GM12878 (cell line): ENCODE measurements at regions not wholly inside any gene's neighbourhood (a gene's known extent, or its start where the extent isn't known, plus 50 kb on each side); places are given as distances from the start of the nearest gene placed in this dataset.

Experiments
- ATAC-seq: fragments of 200-7000 bp; cut with Tn5 transposase; 3 replicates; pipeline ENCODE4 v1.9.1; 2020; ENCODE audit warnings: mild to moderate bottlenecking, moderate library complexity
- BruUV-seq: library from RNA; stranded (reverse); fragments of 400-500 nt; replicated peaks from 2 replicates; lab custom pipeline; 2021; lab: Mats Ljungman, UMichigan
- CTCF ChIA-PET: fragments of 300-600 bp; sonication (Branson Sonifier 250); formaldehyde crosslinking; extraction: SDS; loops from one replicate; lab custom pipeline; 2021; ENCODE audit warnings: inconsistent platforms; lab: Yijun Ruan, JAX
- POLR2A ChIA-PET: fragments of 350-600 bp; formaldehyde crosslinking; extraction: SDS; loops from one replicate; lab custom pipeline; 2021; ENCODE audit warnings: inconsistent platforms; lab: Charles Lee
- RAD21 ChIA-PET: fragments of 300-600 bp; sonication (Branson Sonifier 250); formaldehyde crosslinking; loops from one replicate; lab custom pipeline; 2023; ENCODE audit warnings: antibody characterized with exemption; ENCODE audit not compliant: unreplicated experiment; lab: Charles Lee
- SMC1A ChIA-PET: fragments of 300-600 bp; sonication (Branson Sonifier 250); formaldehyde crosslinking; loops from one replicate; lab custom pipeline; 2023; ENCODE audit not compliant: unreplicated experiment, uncharacterized antibody; lab: Charles Lee
- DNase-seq: peaks from one replicate; pipeline ENCODE4 v3.0.0-alpha.2; 2011; ENCODE audit warnings: low read depth, low spot score
- FAIRE-seq: peaks from 3 replicates; lab custom pipeline; 2011; peaks lifted over from hg19 to GRCh38; lab: Jason Lieb, UNC
- H2AFZ ChIP-seq: 2 replicates; pipeline ENCODE4 v1.6.0; 2011; ENCODE audit warnings: low read depth, low read length, control low read depth; ENCODE audit not compliant: control insufficient read depth
- H3K27ac ChIP-seq: 2 replicates; pipeline ENCODE4 v1.5.1; 2011; ENCODE audit warnings: control low read depth; ENCODE audit not compliant: control insufficient read depth, insufficient read depth
- H3K27me3 ChIP-seq, 2 experiments: replicated peaks in 1 of 2; 2 replicates each; pipeline versions ENCODE4 v1.6.0 to v1.6.1; 2011; ENCODE audit warnings: low read length in 1 of 2; ENCODE audit not compliant: control insufficient read depth in 2 of 2, insufficient read depth in 2 of 2
- H3K36me3 ChIP-seq, 2 experiments: 2 replicates each; pipeline ENCODE4 v1.5.1; 2011; ENCODE audit warnings: low read length in 1 of 2; ENCODE audit not compliant: control insufficient read depth in 2 of 2, insufficient read depth in 2 of 2
- H3K4me1 ChIP-seq: 2 replicates; pipeline ENCODE4 v1.6.1; 2011; ENCODE audit warnings: mild to moderate bottlenecking, low read length, moderate library complexity, mixed read lengths; ENCODE audit not compliant: control insufficient read depth, insufficient read depth
- H3K4me2 ChIP-seq: 2 replicates; pipeline ENCODE4 v1.6.0; 2011; ENCODE audit warnings: control low read depth; ENCODE audit not compliant: control insufficient read depth, insufficient read depth
- H3K4me3 ChIP-seq: fragments of 200-600 bp; sonication (generic); 2 replicates; pipeline ENCODE4 v1.5.1; 2016
- H3K79me2 ChIP-seq: 2 replicates; pipeline ENCODE4 v1.6.0; 2011; ENCODE audit warnings: low read length; ENCODE audit not compliant: control insufficient read depth, insufficient read depth
- H3K9ac ChIP-seq: 2 replicates; pipeline ENCODE4 v1.8.0; 2011; ENCODE audit warnings: low read length, control low read depth, mixed read lengths; ENCODE audit not compliant: control insufficient read depth, insufficient read depth
- H3K9me3 ChIP-seq: replicated peaks from 3 replicates; pipeline ENCODE4 v1.5.1; 2011; ENCODE audit warnings: mild to moderate bottlenecking, low read length; ENCODE audit not compliant: control insufficient read depth, insufficient read depth
- H4K20me1 ChIP-seq: 2 replicates; pipeline ENCODE4 v1.6.0; 2011; ENCODE audit not compliant: control insufficient read depth, insufficient read depth
- BHLHE40 ChIP-seq, 2 experiments: fragments of 450-650 bp in 1 of 2; IDR thresholded peaks; 2 replicates each; pipeline ENCODE4 v1.6.1; 2011 to 2017; ENCODE audit warnings: low read depth in 2 of 2, borderline replicate concordance in 1 of 2, improper control_type of control experiment in 1 of 2, low read length in 1 of 2, mild to moderate bottlenecking in 1 of 2
- CBX3 ChIP-seq: fragments of 200-600 bp; sonication (generic); IDR thresholded peaks from 2 replicates; pipeline ENCODE4 v1.6.1; 2016; ENCODE audit warnings: low read depth, borderline replicate concordance
- FOXK2 ChIP-seq: fragments of 450-650 bp; IDR thresholded peaks from 2 replicates; pipeline ENCODE4 v1.6.1; 2017; ENCODE audit warnings: mild to moderate bottlenecking, moderate library complexity
- GABPA ChIP-seq: IDR thresholded peaks from 2 replicates; pipeline ENCODE4 v1.6.1; 2014; ENCODE audit warnings: antibody characterized with exemption, low read depth, mild to moderate bottlenecking, inconsistent platforms
- RAD51 ChIP-seq: fragments of 450-650 bp; IDR thresholded peaks from 2 replicates; pipeline ENCODE4 v1.6.1; 2016; ENCODE audit warnings: moderate library complexity, mild to moderate bottlenecking, inconsistent platforms
- SIX5 ChIP-seq: IDR thresholded peaks from 2 replicates; pipeline ENCODE4 v1.6.1; 2011; ENCODE audit warnings: mild to moderate bottlenecking, low read depth, low read length, moderate library complexity; ENCODE audit not compliant: severe bottlenecking
- TCF12 ChIP-seq: IDR thresholded peaks from 2 replicates; pipeline ENCODE4 v1.6.1; 2011; ENCODE audit warnings: low read depth, mild to moderate bottlenecking, low read length
- ZNF207 ChIP-seq: fragments of 450-650 bp; IDR thresholded peaks from 2 replicates; pipeline ENCODE4 v1.6.1; 2014; ENCODE audit warnings: antibody characterized with exemption, mild to moderate bottlenecking, borderline replicate concordance
- ZNF384 ChIP-seq: IDR thresholded peaks from 2 replicates; pipeline ENCODE4 v1.6.1; 2012; ENCODE audit warnings: low read depth, mild to moderate bottlenecking, low read length, improper control_type of control experiment, borderline replicate concordance
- WGBS: methylation state at CpG from one replicate; pipeline ENCODE4 v1.1.6; 2016; ENCODE audit warnings: low lambda C conversion rate; ENCODE audit not compliant: insufficient replicate concordance, insufficient coverage; ENCODE audit errors: missing lambda C conversion rate; 5-methylcytosine and 5-hydroxymethylcytosine counted together
- in situ Hi-C: fragments of 300-500 bp; cut with MboI; formaldehyde crosslinking; loops from 9 replicates; pipeline ENCODE4 v1.14.3; 2018; ENCODE audit warnings: mixed read lengths
- intact Hi-C: fragments of 100-400 bp; cut with micrococcal nuclease; formaldehyde crosslinking; loops from one replicate; pipeline ENCODE4 v1.14.2; 2022; ENCODE audit not compliant: unreplicated experiment
- TF ChIP-seq, protein P1 (sequence below): fragments of 450-650 bp; IDR thresholded peaks from 2 replicates; pipeline ENCODE4 v1.6.1; 2016; ENCODE audit warnings: mild to moderate bottlenecking, moderate library complexity, borderline replicate concordance

DNA sequence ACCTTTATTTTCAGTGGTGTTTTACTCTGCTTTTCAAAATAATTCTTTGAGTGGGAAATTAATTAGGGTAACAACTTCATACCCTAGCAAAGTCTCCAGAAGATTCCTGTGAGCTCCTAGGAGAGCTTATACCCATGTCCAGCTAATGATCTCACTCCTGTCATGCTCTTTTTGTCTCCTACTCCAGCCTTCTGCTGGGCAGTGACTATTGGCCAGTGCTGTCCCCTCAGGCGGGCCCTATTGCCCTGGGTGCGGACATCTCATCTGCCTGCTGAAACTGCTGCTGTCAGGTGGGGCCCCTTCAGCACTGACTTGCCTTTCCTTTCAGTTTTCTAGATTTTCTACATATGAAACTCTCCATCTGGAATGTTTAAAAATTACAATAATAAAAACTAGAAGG is 80.3 kb downstream of the EBLN1 start:
- ChIA-PET SMC1A (no interaction called here), POLR2A (no interaction called here), CTCF (no interaction called here), RAD21 (no interaction called here)
- H2AFZ ChIP-seq: no peak overlapping the region
- H3K27me3 ChIP-seq: no peaks in the 10 kb centered on the region
- FAIRE-seq (no peak), ATAC-seq (no peak), DNase-seq (no peak)
- no peak overlapping the region for H3K9ac ChIP-seq
- no peak overlapping the region for H3K4me2 ChIP-seq
- no peaks in the 10 kb centered on the region for H3K4me1 ChIP-seq
- no peaks in the 10 kb centered on the region; the same call in 2 of the 3 replicates for H3K9me3 ChIP-seq
- WGBS: 38% methylated on average over 2 of the region's 2 CpGs
- no peaks in the 10 kb centered on the region for H3K36me3 ChIP-seq
- H3K79me2 ChIP-seq: no peaks in the 10 kb centered on the region
- no peak for TF ChIP-seq TCF12
- TF ChIP-seq RAD51: no peak
- TF ChIP-seq BHLHE40 (IDR thresholded peaks at IDR 0.05; ENCODE audit: borderline replicate concordance in 1 of 2, low read depth in 2 of 2, low read length in 1 of 2): no peak
- TF ChIP-seq ZNF384: no peak
- TF ChIP-seq, protein P1, sequence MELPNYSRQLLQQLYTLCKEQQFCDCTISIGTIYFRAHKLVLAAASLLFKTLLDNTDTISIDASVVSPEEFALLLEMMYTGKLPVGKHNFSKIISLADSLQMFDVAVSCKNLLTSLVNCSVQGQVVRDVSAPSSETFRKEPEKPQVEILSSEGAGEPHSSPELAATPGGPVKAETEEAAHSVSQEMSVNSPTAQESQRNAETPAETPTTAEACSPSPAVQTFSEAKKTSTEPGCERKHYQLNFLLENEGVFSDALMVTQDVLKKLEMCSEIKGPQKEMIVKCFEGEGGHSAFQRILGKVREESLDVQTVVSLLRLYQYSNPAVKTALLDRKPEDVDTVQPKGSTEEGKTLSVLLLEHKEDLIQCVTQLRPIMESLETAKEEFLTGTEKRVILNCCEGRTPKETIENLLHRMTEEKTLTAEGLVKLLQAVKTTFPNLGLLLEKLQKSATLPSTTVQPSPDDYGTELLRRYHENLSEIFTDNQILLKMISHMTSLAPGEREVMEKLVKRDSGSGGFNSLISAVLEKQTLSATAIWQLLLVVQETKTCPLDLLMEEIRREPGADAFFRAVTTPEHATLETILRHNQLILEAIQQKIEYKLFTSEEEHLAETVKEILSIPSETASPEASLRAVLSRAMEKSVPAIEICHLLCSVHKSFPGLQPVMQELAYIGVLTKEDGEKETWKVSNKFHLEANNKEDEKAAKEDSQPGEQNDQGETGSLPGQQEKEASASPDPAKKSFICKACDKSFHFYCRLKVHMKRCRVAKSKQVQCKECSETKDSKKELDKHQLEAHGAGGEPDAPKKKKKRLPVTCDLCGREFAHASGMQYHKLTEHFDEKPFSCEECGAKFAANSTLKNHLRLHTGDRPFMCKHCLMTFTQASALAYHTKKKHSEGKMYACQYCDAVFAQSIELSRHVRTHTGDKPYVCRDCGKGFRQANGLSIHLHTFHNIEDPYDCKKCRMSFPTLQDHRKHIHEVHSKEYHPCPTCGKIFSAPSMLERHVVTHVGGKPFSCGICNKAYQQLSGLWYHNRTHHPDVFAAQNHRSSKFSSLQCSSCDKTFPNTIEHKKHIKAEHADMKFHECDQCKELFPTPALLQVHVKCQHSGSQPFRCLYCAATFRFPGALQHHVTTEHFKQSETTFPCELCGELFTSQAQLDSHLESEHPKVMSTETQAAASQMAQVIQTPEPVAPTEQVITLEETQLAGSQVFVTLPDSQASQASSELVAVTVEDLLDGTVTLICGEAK: no peak
- no peak for TF ChIP-seq ZNF207
- no peak for TF ChIP-seq FOXK2
- TF ChIP-seq SIX5: no peak
- no peak for TF ChIP-seq CBX3
- no peak for TF ChIP-seq GABPA
- in situ Hi-C loops: no loop called here
- no peaks in the 10 kb centered on the region for H4K20me1 ChIP-seq
- H3K4me3 ChIP-seq: no peak overlapping the region
- intact Hi-C loops: no loop called here
- H3K27ac ChIP-seq: no peak overlapping the region
- BruUV-seq: no TSS peak
